ENCODE measurements at regions not wholly inside any gene's neighbourhood (a gene's known extent, or its start where the extent isn't known, plus 50 kb on each side); places are given as distances from the start of the nearest gene placed in this dataset.

DNA sequence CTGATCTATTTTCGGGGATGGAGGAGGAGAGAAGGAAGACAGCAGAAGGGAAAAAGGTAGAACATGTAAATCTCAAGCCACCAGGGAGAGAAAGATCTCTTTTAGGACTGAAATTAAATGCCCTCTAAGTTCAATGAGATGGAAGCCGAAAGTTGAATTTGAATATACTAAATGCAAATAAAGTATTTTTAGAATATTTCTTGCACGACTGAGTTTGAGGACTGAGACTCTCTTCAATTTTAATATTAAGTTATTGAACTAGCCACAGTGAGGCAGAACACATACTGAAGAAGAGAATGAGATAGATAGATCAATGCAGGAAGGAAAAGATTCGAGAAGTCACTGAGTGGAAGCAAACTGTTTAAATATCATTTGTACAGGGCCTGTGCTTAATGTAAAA lies 399.9 kb upstream of the CBLB start:
- TF ChIP-seq POLR2A (IDR thresholded peaks at IDR 0.05) (no peak), EP300 (IDR thresholded peaks at IDR 0.05) (no peak)
- TF ChIP-seq, protein P1, sequence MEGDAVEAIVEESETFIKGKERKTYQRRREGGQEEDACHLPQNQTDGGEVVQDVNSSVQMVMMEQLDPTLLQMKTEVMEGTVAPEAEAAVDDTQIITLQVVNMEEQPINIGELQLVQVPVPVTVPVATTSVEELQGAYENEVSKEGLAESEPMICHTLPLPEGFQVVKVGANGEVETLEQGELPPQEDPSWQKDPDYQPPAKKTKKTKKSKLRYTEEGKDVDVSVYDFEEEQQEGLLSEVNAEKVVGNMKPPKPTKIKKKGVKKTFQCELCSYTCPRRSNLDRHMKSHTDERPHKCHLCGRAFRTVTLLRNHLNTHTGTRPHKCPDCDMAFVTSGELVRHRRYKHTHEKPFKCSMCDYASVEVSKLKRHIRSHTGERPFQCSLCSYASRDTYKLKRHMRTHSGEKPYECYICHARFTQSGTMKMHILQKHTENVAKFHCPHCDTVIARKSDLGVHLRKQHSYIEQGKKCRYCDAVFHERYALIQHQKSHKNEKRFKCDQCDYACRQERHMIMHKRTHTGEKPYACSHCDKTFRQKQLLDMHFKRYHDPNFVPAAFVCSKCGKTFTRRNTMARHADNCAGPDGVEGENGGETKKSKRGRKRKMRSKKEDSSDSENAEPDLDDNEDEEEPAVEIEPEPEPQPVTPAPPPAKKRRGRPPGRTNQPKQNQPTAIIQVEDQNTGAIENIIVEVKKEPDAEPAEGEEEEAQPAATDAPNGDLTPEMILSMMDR (IDR thresholded peaks at IDR 0.05), result no peak
